HepG2 (cell line): ENCODE measurements at regions not wholly inside any gene's neighbourhood (a gene's known extent, or its start where the extent isn't known, plus 50 kb on each side); places are given as distances from the start of the nearest gene placed in this dataset.

Source experiments
- ATAC-seq: fragments of 200-7000 bp; cut with Tn5 transposase; 3 replicates; pipeline ENCODE4 v1.9.1; 2020; ENCODE audit warnings: mild to moderate bottlenecking, moderate library complexity
- BruUV-seq: library from RNA; stranded (reverse); fragments of 400-500 nt; replicated peaks from 2 replicates; lab custom pipeline; 2021; lab: Mats Ljungman, UMichigan
- CTCF ChIA-PET: fragments of 300-600 bp; formaldehyde crosslinking; extraction: SDS; loops from one replicate; lab custom pipeline; 2021; ENCODE audit warnings: low total read pairs, inconsistent platforms, low intra/inter-chr PET ratio; lab: Yijun Ruan, JAX
- POLR2A ChIA-PET: fragments of 350-600 bp; sonication (Branson Sonifier 250); formaldehyde crosslinking; loops from one replicate; lab custom pipeline; 2020; ENCODE audit warnings: antibody characterized with exemption, inconsistent platforms; lab: Yijun Ruan, JAX
- DNase-seq: peaks from one replicate; pipeline ENCODE4 v3.0.0-alpha.2; 2015; ENCODE audit warnings: low spot score
- FAIRE-seq: peaks from 3 replicates; lab custom pipeline; 2011; peaks lifted over from hg19 to GRCh38; lab: Jason Lieb, UNC
- H2AFZ ChIP-seq: one replicate; pipeline ENCODE4 v1.6.1; 2011; ENCODE audit warnings: low read length, inconsistent platforms
- H3K27ac ChIP-seq: fragments of 300-600 bp; 3 replicates; pipeline ENCODE4 v1.8.0; 2011; ENCODE audit warnings: mixed run types, mild to moderate bottlenecking, mixed read lengths, low read length, inconsistent platforms; ENCODE audit not compliant: insufficient read depth; ENCODE audit errors: extremely low read length
- H3K27me3 ChIP-seq, 2 experiments: fragments of 200-600 bp in 1 of 2; 2 replicates in 1 of 2; 3 replicates in 1 of 2; pipeline versions ENCODE4 v1.6.0 to v1.8.0; 2011; ENCODE audit warnings: low read length in 2 of 2, mild to moderate bottlenecking in 2 of 2, moderate library complexity in 2 of 2, inconsistent platforms in 1 of 2; ENCODE audit not compliant: insufficient read depth in 2 of 2, control insufficient read depth in 1 of 2
- H3K36me3 ChIP-seq, 2 experiments: fragments of 200-600 bp in 1 of 2; replicated peaks in 1 of 2; 2 replicates in 1 of 2; 3 replicates in 1 of 2; pipeline versions ENCODE4 v1.5.1 to v1.8.0; 2011; ENCODE audit warnings: low read length in 2 of 2, inconsistent platforms in 1 of 2; ENCODE audit not compliant: insufficient read depth in 2 of 2, control insufficient read depth in 1 of 2
- H3K4me1 ChIP-seq: 2 replicates; pipeline ENCODE4 v1.5.1; 2012; ENCODE audit warnings: low read length, inconsistent platforms; ENCODE audit not compliant: insufficient read depth
- H3K4me2 ChIP-seq: 2 replicates; pipeline ENCODE4 v1.6.0; 2011; ENCODE audit warnings: low read depth, low read length, inconsistent platforms
- H3K4me3 ChIP-seq, 3 experiments: fragments of 200-600 bp in 1 of 3; sonication (generic), shearing (Covaris generic) in 1 of 3; replicated peaks in 1 of 3; 2 replicates each; pipeline ENCODE4 v1.5.1; 2011 to 2016; ENCODE audit warnings: low read length in 3 of 3, inconsistent platforms in 2 of 3, low read depth in 2 of 3, mild to moderate bottlenecking in 2 of 3, control low read depth in 1 of 3, mixed read lengths in 1 of 3; ENCODE audit not compliant: insufficient read depth in 1 of 3
- H3K79me2 ChIP-seq: one replicate; pipeline ENCODE4 v1.6.1; 2011; ENCODE audit warnings: low read length, inconsistent platforms; ENCODE audit not compliant: insufficient read depth
- H3K9ac ChIP-seq: 2 replicates; pipeline ENCODE4 v1.6.0; 2011; ENCODE audit warnings: mild to moderate bottlenecking, low read depth, low read length, inconsistent platforms; ENCODE audit not compliant: insufficient read depth
- H3K9me3 ChIP-seq: 2 replicates; pipeline ENCODE4 v1.5.1; 2012; ENCODE audit warnings: mild to moderate bottlenecking, low read length
- H4K20me1 ChIP-seq: 2 replicates; pipeline ENCODE4 v1.6.0; 2011; ENCODE audit warnings: inconsistent platforms, mild to moderate bottlenecking, low read length, moderate library complexity; ENCODE audit not compliant: insufficient read depth
- ARNT2 ChIP-seq: sonication (generic); formaldehyde crosslinking; IDR thresholded peaks from 2 replicates; pipeline ENCODE4 v1.8.0; 2022; ENCODE audit warnings: mild to moderate bottlenecking, low read depth, missing genetic modification reagents, moderate library complexity
- ARNTL ChIP-seq: sonication (generic); formaldehyde crosslinking; IDR thresholded peaks from 2 replicates; pipeline ENCODE4 v1.4.0; 2020; ENCODE audit warnings: mild to moderate bottlenecking, missing genetic modification reagents
- CERS6 ChIP-seq: sonication (generic); formaldehyde crosslinking; IDR thresholded peaks from 2 replicates; pipeline ENCODE4 v1.5.0; 2020; ENCODE audit warnings: missing genetic modification reagents
- EED ChIP-seq: sonication (generic); formaldehyde crosslinking; IDR thresholded peaks from 2 replicates; pipeline ENCODE4 v1.5.0; 2020; ENCODE audit warnings: mild to moderate bottlenecking, missing genetic modification reagents
- FOXO4 ChIP-seq: sonication (generic); formaldehyde crosslinking; conservative IDR thresholded peaks from 2 replicates; pipeline ENCODE4 v1.8.1; 2023; ENCODE audit warnings: missing genetic modification reagents
- HIVEP1 ChIP-seq: sonication (generic); formaldehyde crosslinking; IDR thresholded peaks from 2 replicates; pipeline ENCODE4 v1.4.0; 2020; ENCODE audit warnings: mild to moderate bottlenecking, missing genetic modification reagents
- PTBP1 ChIP-seq: fragments of 200-400 bp; formaldehyde crosslinking; IDR thresholded peaks from 2 replicates; pipeline ENCODE4 v1.6.1; 2018; ENCODE audit warnings: low read length, low read depth; ENCODE audit not compliant: poor library complexity, severe bottlenecking
- REL ChIP-seq: sonication (generic); formaldehyde crosslinking; conservative IDR thresholded peaks from 2 replicates; pipeline ENCODE4 v1.8.0; 2022; ENCODE audit warnings: mild to moderate bottlenecking, missing genetic modification reagents, moderate library complexity
- RFX5 ChIP-seq: IDR thresholded peaks from 2 replicates; pipeline ENCODE4 v1.6.1; 2011; ENCODE audit warnings: low read depth, low read length, improper control_type of control experiment
- TFAP4 ChIP-seq: sonication (generic); IDR thresholded peaks from 2 replicates; pipeline ENCODE4 v1.6.1; 2016; ENCODE audit warnings: low read depth, borderline replicate concordance
- ZKSCAN1 ChIP-seq: fragments of 150-350 bp; IDR thresholded peaks from 2 replicates; pipeline ENCODE4 v1.6.1; 2014; ENCODE audit warnings: low read length
- ZNF33A ChIP-seq: sonication (generic); formaldehyde crosslinking; IDR thresholded peaks from 2 replicates; pipeline ENCODE4 v1.5.1; 2020; ENCODE audit warnings: missing genetic modification reagents, mild to moderate bottlenecking, moderate library complexity, borderline replicate concordance
- ZNF510 ChIP-seq: sonication (generic); formaldehyde crosslinking; IDR thresholded peaks from 2 replicates; pipeline ENCODE4 v1.4.0; 2020; ENCODE audit warnings: low read depth, mild to moderate bottlenecking, missing genetic modification reagents
- ZNF652 ChIP-seq: IDR thresholded peaks from 2 replicates; pipeline ENCODE4 v1.6.1; 2016; ENCODE audit warnings: low read depth, borderline replicate concordance
- ZNF691 ChIP-seq: sonication (generic); formaldehyde crosslinking; IDR thresholded peaks from 2 replicates; pipeline ENCODE4 v1.4.0; 2020; ENCODE audit warnings: missing genetic modification reagents, low read depth, mild to moderate bottlenecking, borderline replicate concordance
- ZNF703 ChIP-seq: sonication (generic); formaldehyde crosslinking; IDR thresholded peaks from 2 replicates; pipeline ENCODE4 v1.5.1; 2020; ENCODE audit warnings: missing genetic modification reagents, mild to moderate bottlenecking, moderate library complexity, borderline replicate concordance
- ZNF737 ChIP-seq: sonication (generic); formaldehyde crosslinking; IDR thresholded peaks from 2 replicates; pipeline ENCODE4 v1.5.0; 2020; ENCODE audit warnings: missing genetic modification reagents, mild to moderate bottlenecking, borderline replicate concordance
- ZNF776 ChIP-seq: sonication (generic); formaldehyde crosslinking; IDR thresholded peaks from 2 replicates; pipeline ENCODE4 v1.4.0; 2020; ENCODE audit warnings: mild to moderate bottlenecking, missing genetic modification reagents
- ZSCAN29 ChIP-seq: sonication (generic); formaldehyde crosslinking; conservative IDR thresholded peaks from 2 replicates; pipeline ENCODE4 v1.4.0; 2020; ENCODE audit warnings: mild to moderate bottlenecking, missing genetic modification reagents
- WGBS: methylation state at CpG from one replicate; pipeline ENCODE4 v1.1.6; 2017; ENCODE audit warnings: low lambda C conversion rate; 5-methylcytosine and 5-hydroxymethylcytosine counted together
- in situ Hi-C: cut with HindIII; loops from 2 replicates; pipeline ENCODE4 v1.10.0; 2017; ENCODE audit warnings: low pct_unique_long_range_greater_than_20kb; ENCODE audit not compliant: extremely low pct_ligation_motif_present
- intact Hi-C: fragments of 100-400 bp; cut with micrococcal nuclease; formaldehyde crosslinking; loops from one replicate; pipeline ENCODE4 v1.10.0; 2022; ENCODE audit not compliant: unreplicated experiment

- CTCF ChIA-PET = no interaction called here
- Histone ChIP-seq H3K9me3 (no peaks in the 10 kb centered on the region), H3K27ac (no peak overlapping the region), H3K36me3 (no peaks in the 10 kb centered on the region), H2AFZ (no peak overlapping the region), H4K20me1 (no peaks in the 10 kb centered on the region), H3K27me3 (no peaks in the 10 kb centered on the region), H3K79me2 (no peaks in the 10 kb centered on the region), H3K4me3 (no peak overlapping the region)
- intact Hi-C loops = no loop called here
- ATAC-seq (no peak), DNase-seq (no peak), FAIRE-seq (no peak)
- no TSS peak for BruUV-seq
- WGBS = 12% methylated on average over 4 of the region's 4 CpGs
- TF ChIP-seq RFX5 = no peak
- no peak for TF ChIP-seq ZNF691 (CRISPR knock-in tag)
- TF ChIP-seq ZNF652 (CRISPR knock-in tag) = no peak
- TF ChIP-seq ARNT2 (CRISPR knock-in tag) = no peak
- TF ChIP-seq ZNF510 (CRISPR knock-in tag) = no peak
- no peak for TF ChIP-seq CERS6 (CRISPR knock-in tag)
- TF ChIP-seq ARNTL = no peak
- TF ChIP-seq ZNF776 (CRISPR knock-in tag) = no peak
- TF ChIP-seq ZSCAN29 (CRISPR knock-in tag) = no peak
- no peak for TF ChIP-seq TFAP4
- no peak for TF ChIP-seq ZNF703 (CRISPR knock-in tag)
- TF ChIP-seq ZNF33A (CRISPR knock-in tag) = no peak
- TF ChIP-seq HIVEP1 (CRISPR knock-in tag) = no peak
- no peak for TF ChIP-seq ZNF737 (CRISPR knock-in tag)
- no peak for TF ChIP-seq PTBP1
- no peak for TF ChIP-seq REL
- no peak for TF ChIP-seq FOXO4
- TF ChIP-seq ZKSCAN1 = no peak
- no peak for TF ChIP-seq EED (CRISPR knock-in tag)
- TF ChIP-seq, all 625 proteins: peak for 0
- POLR2A ChIA-PET = no interaction called here
- H3K4me2 ChIP-seq = no peak overlapping the region
- no peaks in the 10 kb centered on the region for H3K4me1 ChIP-seq
- in situ Hi-C loops = no loop called here
- H3K9ac ChIP-seq = no peak overlapping the region
Observed at GRCh38 chr2:33929467-33929866, 330.4 kb upstream of the FAM98A start.
